Upper lobe of left lung (tissue), 6 donors: ENCODE measurements at regions not wholly inside any gene's neighbourhood (a gene's known extent, or its start where the extent isn't known, plus 50 kb on each side); places are given as distances from the start of the nearest gene placed in this dataset.

Experiments used
- ATAC-seq, 2 donors: fragments of 200-7000 bp; cut with Tn5 transposase; one replicate each; pipeline ENCODE4 v1.9.1; 2022; ENCODE audit warnings: mild to moderate bottlenecking in 2 of 2, moderate library complexity in 2 of 2; ENCODE audit not compliant: low FRiP score in 2 of 2
- DNase-seq, 2 donors: peaks; one replicate each; pipeline ENCODE4 v3.0.0-alpha.2; 2019 to 2020
- H3K27ac ChIP-seq, 4 donors: fragments of 200-600 bp; sonication (generic); one replicate each; pipeline ENCODE4 v1.5.1; 2016 to 2019
- H3K27me3 ChIP-seq, 4 donors: fragments of 200-600 bp; sonication (generic); one replicate each; pipeline ENCODE4 v1.5.1; 2017 to 2019
- H3K36me3 ChIP-seq, 4 donors: fragments of 200-600 bp; sonication (generic); one replicate each; pipeline ENCODE4 v1.5.1; 2016 to 2019
- H3K4me1 ChIP-seq, 4 donors: fragments of 200-600 bp; sonication (generic); one replicate each; pipeline ENCODE4 v1.5.1; 2018 to 2019
- H3K4me3 ChIP-seq, 4 donors: fragments of 200-600 bp; sonication (generic); one replicate each; pipeline ENCODE4 v1.5.1; 2017 to 2019; ENCODE audit warnings: mild to moderate bottlenecking in 2 of 4, moderate library complexity in 1 of 4
- H3K9me3 ChIP-seq, 4 donors: fragments of 200-600 bp; sonication (generic); one replicate each; pipeline ENCODE4 v1.5.1; 2018 to 2019
- EP300 ChIP-seq, 4 donors: sonication (generic); formaldehyde crosslinking; IDR thresholded peaks; one replicate each; pipeline ENCODE4 v1.5.1; 2017; ENCODE audit warnings: antibody characterized with exemption in 4 of 4, control low read depth in 2 of 4
- POLR2A ChIP-seq, 4 donors: fragments of 450-650 bp; IDR thresholded peaks; one replicate each; pipeline ENCODE4 v1.5.1; 2016 to 2017; ENCODE audit warnings: antibody characterized with exemption in 4 of 4, mild to moderate bottlenecking in 2 of 4
- POLR2AphosphoS5 ChIP-seq, 2 donors: sonication (generic); formaldehyde crosslinking; IDR thresholded peaks; one replicate each; pipeline ENCODE4 v1.5.1; 2017; ENCODE audit warnings: antibody characterized with exemption in 2 of 2
- WGBS, 2 donors: methylation state at CpG; one replicate each; pipeline ENCODE4 v1.1.5; 2017 to 2018; 5-methylcytosine and 5-hydroxymethylcytosine counted together
- TF ChIP-seq, protein P1 (sequence below), 6 experiments: fragments of 450-650 bp in 4 of 6; fragments of 200-600 bp in 2 of 6; sonication (generic) in 2 of 6; IDR thresholded peaks; one replicate each; pipeline ENCODE4 v1.5.1; 2016 to 2019; ENCODE audit warnings: antibody characterized with exemption in 6 of 6
- donor health status: DM: no; HTN: no; CAD: no; lungs with moderate emphysema.
- donor health status: DM: no; HTN: yes; CAD: no; lungs with severe emphysema.

- ATAC-seq (no peak), DNase-seq (no peak)
- WGBS, 2 donors, result 62 to 66% methylated on average over 3 of the region's 3 CpGs
- no peaks in the 10 kb centered on the region for H3K9me3 ChIP-seq
- H3K36me3 ChIP-seq, result no peaks in the 10 kb centered on the region
- no peaks in the 10 kb centered on the region for H3K4me1 ChIP-seq
- H3K4me3 ChIP-seq, result no peak overlapping the region
- no peaks in the 10 kb centered on the region for H3K27me3 ChIP-seq
- TF ChIP-seq, protein P1, sequence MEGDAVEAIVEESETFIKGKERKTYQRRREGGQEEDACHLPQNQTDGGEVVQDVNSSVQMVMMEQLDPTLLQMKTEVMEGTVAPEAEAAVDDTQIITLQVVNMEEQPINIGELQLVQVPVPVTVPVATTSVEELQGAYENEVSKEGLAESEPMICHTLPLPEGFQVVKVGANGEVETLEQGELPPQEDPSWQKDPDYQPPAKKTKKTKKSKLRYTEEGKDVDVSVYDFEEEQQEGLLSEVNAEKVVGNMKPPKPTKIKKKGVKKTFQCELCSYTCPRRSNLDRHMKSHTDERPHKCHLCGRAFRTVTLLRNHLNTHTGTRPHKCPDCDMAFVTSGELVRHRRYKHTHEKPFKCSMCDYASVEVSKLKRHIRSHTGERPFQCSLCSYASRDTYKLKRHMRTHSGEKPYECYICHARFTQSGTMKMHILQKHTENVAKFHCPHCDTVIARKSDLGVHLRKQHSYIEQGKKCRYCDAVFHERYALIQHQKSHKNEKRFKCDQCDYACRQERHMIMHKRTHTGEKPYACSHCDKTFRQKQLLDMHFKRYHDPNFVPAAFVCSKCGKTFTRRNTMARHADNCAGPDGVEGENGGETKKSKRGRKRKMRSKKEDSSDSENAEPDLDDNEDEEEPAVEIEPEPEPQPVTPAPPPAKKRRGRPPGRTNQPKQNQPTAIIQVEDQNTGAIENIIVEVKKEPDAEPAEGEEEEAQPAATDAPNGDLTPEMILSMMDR (IDR thresholded peaks at IDR 0.05), result no peak
- TF ChIP-seq EP300 (IDR thresholded peaks at IDR 0.05), result no peak
- no peak overlapping the region for H3K27ac ChIP-seq
Observed at GRCh38 chr1:98099501-98099900, 178.7 kb upstream of the DPYD start.

- Histone ChIP-seq H3K9me3 (no peaks in the 10 kb centered on the region), H3K4me3 (no peak overlapping the region), H3K36me3 (no peaks in the 10 kb centered on the region), H3K27me3 (no peaks in the 10 kb centered on the region), H3K27ac (no peak overlapping the region), H3K4me1 (no peaks in the 10 kb centered on the region)
- no peak for ATAC-seq
- no peak for DNase-seq
- TF ChIP-seq, protein P1 (IDR thresholded peaks at IDR 0.05), result no peak
- TF ChIP-seq POLR2A (IDR thresholded peaks at IDR 0.05), result no peak
- TF ChIP-seq POLR2AphosphoS5 (IDR thresholded peaks at IDR 0.05), result no peak
- TF ChIP-seq EP300 (IDR thresholded peaks at IDR 0.05), result no peak
Observed at GRCh38 chr1:98098473-98098872, 177.6 kb upstream of the DPYD start.

DNA sequence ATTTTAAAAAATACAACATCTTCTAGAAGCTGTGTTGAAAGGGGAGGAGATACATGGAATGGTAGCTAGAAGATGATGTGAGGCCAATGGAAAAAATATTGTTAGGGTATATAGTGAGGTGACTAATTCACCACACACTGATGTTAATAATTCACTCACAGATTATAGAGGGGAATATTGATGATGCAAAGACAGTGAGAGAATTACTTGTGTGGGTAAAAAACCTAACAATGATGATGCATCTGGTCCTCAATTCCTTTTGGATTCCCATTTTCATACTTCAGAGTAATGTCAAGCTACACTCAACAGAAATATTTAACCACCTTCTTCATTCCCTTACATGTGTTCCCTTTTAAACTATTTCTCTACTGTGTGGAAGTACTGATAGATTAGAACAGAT lies 169.5 kb upstream of the DPYD start:
- Histone ChIP-seq H3K4me3 (no peak overlapping the region), H3K27me3 (no peaks in the 10 kb centered on the region), H3K4me1 (no peaks in the 10 kb centered on the region), H3K36me3 (no peaks in the 10 kb centered on the region), H3K27ac (no peak overlapping the region), H3K9me3 (no peaks in the 10 kb centered on the region)
- TF ChIP-seq POLR2AphosphoS5 (IDR thresholded peaks at IDR 0.05), result no peak
- TF ChIP-seq, protein P1 (IDR thresholded peaks at IDR 0.05), result no peak
- no peak for TF ChIP-seq POLR2A (IDR thresholded peaks at IDR 0.05)
- TF ChIP-seq EP300 (IDR thresholded peaks at IDR 0.05), result no peak
- ATAC-seq, result no peak
- DNase-seq, result no peak

DNA sequence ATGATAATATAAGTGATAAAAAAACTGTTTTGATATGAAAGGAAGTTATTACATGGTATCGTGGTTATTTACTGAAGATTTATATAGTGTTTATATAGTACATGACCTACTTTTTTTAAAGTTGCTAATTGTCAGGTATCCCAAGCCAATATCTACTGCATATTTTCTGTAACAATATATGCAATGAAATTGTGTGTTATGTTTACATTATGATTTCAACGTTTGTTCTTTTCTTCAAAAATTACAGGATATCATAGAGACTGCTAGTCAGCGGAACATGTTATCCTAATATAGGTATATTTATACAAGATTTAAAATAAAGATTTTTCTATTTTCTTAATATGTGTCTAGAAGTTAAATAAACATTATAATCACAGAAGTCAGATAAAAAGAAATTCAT lies 167.5 kb upstream of the DPYD start:
- TF ChIP-seq, protein P1 (IDR thresholded peaks at IDR 0.05), result no peak
- no peak for TF ChIP-seq POLR2A (IDR thresholded peaks at IDR 0.05)
- TF ChIP-seq POLR2AphosphoS5 (IDR thresholded peaks at IDR 0.05), result no peak
- no peak for TF ChIP-seq EP300 (IDR thresholded peaks at IDR 0.05)
- no peaks in the 10 kb centered on the region for H3K4me1 ChIP-seq
- no peak for ATAC-seq
- H3K4me3 ChIP-seq, result no peak overlapping the region
- H3K9me3 ChIP-seq, result no peaks in the 10 kb centered on the region
- H3K36me3 ChIP-seq, result no peaks in the 10 kb centered on the region
- H3K27me3 ChIP-seq, result no peaks in the 10 kb centered on the region
- no peak for DNase-seq
- 60 to 62% methylated on average over 3 of the region's 3 CpGs for WGBS, 2 donors
- no peak overlapping the region for H3K27ac ChIP-seq

DNA sequence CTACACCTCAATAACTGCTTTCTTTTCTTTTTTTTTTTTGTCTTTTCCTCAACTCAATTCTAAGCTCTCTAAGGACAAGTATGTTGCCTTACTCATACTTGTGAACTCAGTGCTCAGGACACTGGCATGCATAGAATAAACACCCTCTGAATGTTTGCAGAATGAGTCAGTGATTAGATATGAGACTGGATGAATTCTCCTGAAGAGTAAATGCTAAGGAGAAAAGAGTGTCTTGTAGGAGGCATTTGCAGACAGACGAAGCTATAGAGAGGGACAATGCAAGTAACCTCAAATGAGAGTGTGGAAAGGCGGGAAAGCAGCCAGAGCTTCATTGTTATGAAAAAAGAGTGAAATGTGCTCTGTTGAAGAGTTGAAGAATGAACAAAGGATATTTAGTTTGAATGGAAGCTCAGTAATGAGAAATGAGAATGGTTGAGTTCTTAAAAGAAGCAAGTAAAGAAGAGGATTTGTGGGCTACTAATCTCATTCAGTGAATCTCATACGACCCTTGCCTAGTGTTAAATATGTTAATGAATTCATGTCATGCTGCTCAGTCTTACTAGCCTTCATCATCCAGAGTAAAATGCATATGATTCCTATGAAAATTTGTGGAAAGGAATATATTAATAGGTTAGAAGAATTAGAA lies 166.1 kb upstream of the DPYD start:
- Histone ChIP-seq H3K4me1 (no peaks in the 10 kb centered on the region), H3K4me3 (no peak overlapping the region), H3K27me3 (no peaks in the 10 kb centered on the region), H3K36me3 (no peaks in the 10 kb centered on the region), H3K9me3 (no peaks in the 10 kb centered on the region), H3K27ac (no peak overlapping the region)
- DNase-seq, result no peak
- TF ChIP-seq POLR2AphosphoS5 (IDR thresholded peaks at IDR 0.05) (no peak), EP300 (IDR thresholded peaks at IDR 0.05) (no peak), POLR2A (IDR thresholded peaks at IDR 0.05) (no peak)
- TF ChIP-seq, protein P1 (IDR thresholded peaks at IDR 0.05), result no peak
- WGBS, 2 donors, result 66 to 72% methylated on average over 3 of the region's 3 CpGs
- ATAC-seq, result peak in 1 of 2 donors; percentile 32
